Adrenal gland (tissue), 9 donors: ENCODE measurements at regions not wholly inside any gene's neighbourhood (a gene's known extent, or its start where the extent isn't known, plus 50 kb on each side); places are given as distances from the start of the nearest gene placed in this dataset.

ENCODE experiments used
- DNase-seq, 7 donors: peaks; one replicate each; pipeline ENCODE4 v3.0.0-alpha.2; 2019 to 2020
- H3K27ac ChIP-seq, 5 donors: fragments of 200-600 bp; sonication (generic) in 4 of 5; 1 replicate in 3 of 5; 2 replicates in 2 of 5; pipeline versions ENCODE4 v1.5.1 to v1.8.0; 2016 to 2020; ENCODE audit warnings: mild to moderate bottlenecking in 1 of 5
- H3K27me3 ChIP-seq: fragments of 200-600 bp; 2 replicates; pipeline ENCODE4 v1.8.0; 2021
- H3K36me3 ChIP-seq, 2 donors: fragments of 200-600 bp; replicated peaks in 1 of 2; 1 replicate in 1 of 2; 2 replicates in 1 of 2; pipeline versions ENCODE4 v1.5.1 to v1.8.0; 2018 to 2022
- H3K4me1 ChIP-seq, 2 donors: fragments of 200-600 bp; replicated peaks in 1 of 2; 1 replicate in 1 of 2; 2 replicates in 1 of 2; pipeline versions ENCODE4 v1.5.1 to v1.8.0; 2018 to 2021
- H3K4me3 ChIP-seq, 4 donors: fragments of 200-600 bp; sonication (generic) in 3 of 4; one replicate each; pipeline ENCODE4 v1.5.1; 2016 to 2018
- H3K9me3 ChIP-seq, 3 donors: fragments of 200-600 bp; sonication (generic) in 1 of 3; replicated peaks in 1 of 3; 1 replicate in 2 of 3; 2 replicates in 1 of 3; pipeline versions ENCODE4 v1.5.1 to v1.8.0; 2016 to 2021
- POLR2A ChIP-seq, 2 donors: fragments of 450-650 bp; IDR thresholded peaks; one replicate each; pipeline ENCODE4 v1.6.1; 2017; ENCODE audit warnings: antibody characterized with exemption in 2 of 2, mild to moderate bottlenecking in 2 of 2, moderate library complexity in 1 of 2
- WGBS, 4 donors: extraction: QIAGEN DNeasy Blood & Tissue Kit in 2 of 4; methylation state at CpG; one replicate each; pipeline versions ENCODE4 v1.1.5 to v1.1.7; 2013 to 2017; 5-methylcytosine and 5-hydroxymethylcytosine counted together
- intact Hi-C, 2 donors: fragments of 100-400 bp; cut with DNase I; formaldehyde crosslinking; loops; one replicate each; pipeline versions ENCODE4 v1.14.1 to v1.15.0; 2022 to 2023
- TF ChIP-seq, protein P1 (sequence below), 6 experiments: fragments of 450-650 bp in 4 of 6; fragments of 200-600 bp in 2 of 6; sonication (generic) in 1 of 6; IDR thresholded peaks; 1 replicate in 5 of 6; 2 replicates in 1 of 6; pipeline versions ENCODE4 v1.5.1 to v1.8.0; 2016 to 2021; ENCODE audit warnings: antibody characterized with exemption in 6 of 6, mild to moderate bottlenecking in 2 of 6, moderate library complexity in 1 of 6
- donor health status: healthy with polysubstance abuse.
- donor health status: Bipolar disorder and iron deficiency.
- donor health status: DM: yes; HTN: yes; CAD: no.
- donor health status: DM: no; HTN: no; CAD: no.
- donor health status: DM: no; HTN: no; CAD: no.

DNA sequence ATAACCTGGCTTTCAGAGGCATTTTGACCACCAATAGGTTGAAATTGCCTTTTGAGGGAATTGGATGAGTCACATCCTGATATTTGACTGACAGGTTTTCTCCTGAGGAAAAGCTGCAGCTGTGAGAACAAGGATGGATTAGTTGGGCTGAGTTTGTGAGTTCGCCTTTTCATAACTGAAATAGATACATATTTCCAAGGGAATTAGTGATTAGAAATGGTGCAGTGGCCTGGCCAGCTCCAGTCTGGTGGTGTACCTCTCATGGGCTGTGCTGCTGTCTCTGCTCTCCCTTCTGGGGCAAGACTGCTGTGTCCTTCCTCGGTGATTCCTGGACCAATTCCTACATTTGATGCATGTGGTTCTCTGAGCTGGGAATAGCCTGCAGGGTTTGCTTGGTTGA lies 341.3 kb downstream of the TSN start:
- intact Hi-C loops: no loop called here
- TF ChIP-seq POLR2A (IDR thresholded peaks at IDR 0.05): no peak
- TF ChIP-seq, protein P1, sequence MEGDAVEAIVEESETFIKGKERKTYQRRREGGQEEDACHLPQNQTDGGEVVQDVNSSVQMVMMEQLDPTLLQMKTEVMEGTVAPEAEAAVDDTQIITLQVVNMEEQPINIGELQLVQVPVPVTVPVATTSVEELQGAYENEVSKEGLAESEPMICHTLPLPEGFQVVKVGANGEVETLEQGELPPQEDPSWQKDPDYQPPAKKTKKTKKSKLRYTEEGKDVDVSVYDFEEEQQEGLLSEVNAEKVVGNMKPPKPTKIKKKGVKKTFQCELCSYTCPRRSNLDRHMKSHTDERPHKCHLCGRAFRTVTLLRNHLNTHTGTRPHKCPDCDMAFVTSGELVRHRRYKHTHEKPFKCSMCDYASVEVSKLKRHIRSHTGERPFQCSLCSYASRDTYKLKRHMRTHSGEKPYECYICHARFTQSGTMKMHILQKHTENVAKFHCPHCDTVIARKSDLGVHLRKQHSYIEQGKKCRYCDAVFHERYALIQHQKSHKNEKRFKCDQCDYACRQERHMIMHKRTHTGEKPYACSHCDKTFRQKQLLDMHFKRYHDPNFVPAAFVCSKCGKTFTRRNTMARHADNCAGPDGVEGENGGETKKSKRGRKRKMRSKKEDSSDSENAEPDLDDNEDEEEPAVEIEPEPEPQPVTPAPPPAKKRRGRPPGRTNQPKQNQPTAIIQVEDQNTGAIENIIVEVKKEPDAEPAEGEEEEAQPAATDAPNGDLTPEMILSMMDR (IDR thresholded peaks at IDR 0.05): no peak
- no peak for DNase-seq
- Histone ChIP-seq H3K9me3 (no peaks in the 10 kb centered on the region), H3K36me3 (no peaks in the 10 kb centered on the region), H3K27ac (no peak overlapping the region), H3K4me3 (no peak overlapping the region), H3K4me1 (no peaks in the 10 kb centered on the region), H3K27me3 (no peaks in the 10 kb centered on the region)
- 35 to 63% (median 50%) methylated on average over 2 of the region's 2 CpGs for WGBS, 4 donors

DNA sequence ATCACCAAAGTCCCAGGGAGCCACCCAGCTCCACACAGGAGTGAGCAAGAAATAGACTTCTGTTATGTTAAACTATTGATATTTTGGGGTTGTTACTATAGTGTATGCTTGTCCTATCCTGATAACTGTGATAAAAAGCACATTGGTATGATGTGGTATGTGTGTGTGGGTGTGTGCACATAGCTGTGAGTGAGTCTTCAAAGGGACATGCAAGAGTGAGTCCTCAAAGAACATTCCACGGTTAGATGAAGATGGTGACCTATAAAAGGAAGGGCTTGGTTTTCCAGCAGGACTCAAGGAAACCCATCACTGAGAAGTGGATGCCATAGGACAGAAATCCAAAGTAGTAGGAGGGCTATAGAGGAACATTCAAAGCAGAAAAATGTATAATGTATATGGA lies 342.9 kb downstream of the TSN start:
- no peak overlapping the region for H3K27ac ChIP-seq
- TF ChIP-seq POLR2A (IDR thresholded peaks at IDR 0.05): no peak
- TF ChIP-seq, protein P1 (IDR thresholded peaks at IDR 0.05): no peak
- no peaks in the 10 kb centered on the region for H3K27me3 ChIP-seq
- intact Hi-C loops: no loop called here
- no peaks in the 10 kb centered on the region for H3K9me3 ChIP-seq
- no peak overlapping the region for H3K4me3 ChIP-seq
- 52 to 71% (median 67%) methylated on average over 1 of the region's 1 CpG for WGBS, 4 donors
- H3K36me3 ChIP-seq: no peaks in the 10 kb centered on the region
- no peaks in the 10 kb centered on the region for H3K4me1 ChIP-seq
- DNase-seq: no peak

DNA sequence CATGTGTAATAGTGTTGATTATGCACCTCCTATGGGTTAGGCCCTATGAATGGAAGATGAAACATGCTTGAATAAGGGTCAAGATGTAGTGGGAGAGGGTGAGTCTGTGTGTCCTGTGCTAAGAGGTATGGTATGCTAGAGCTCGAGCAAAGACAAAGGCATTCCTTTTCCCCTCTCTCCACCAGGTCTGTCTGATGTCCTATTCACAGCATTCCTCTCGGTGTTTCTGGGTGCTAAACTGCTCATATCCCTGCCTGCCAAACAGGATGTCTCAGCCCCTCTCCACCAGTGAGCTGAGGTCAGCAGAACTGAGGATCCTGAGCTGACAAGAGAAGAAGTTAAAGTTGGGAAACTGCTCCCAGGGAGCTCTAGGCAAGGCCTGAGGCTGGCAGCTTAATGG lies 344.9 kb downstream of the TSN start:
- no peak for TF ChIP-seq POLR2A (IDR thresholded peaks at IDR 0.05)
- TF ChIP-seq, protein P1 (IDR thresholded peaks at IDR 0.05): no peak
- Histone ChIP-seq H3K27ac (no peak overlapping the region), H3K4me3 (no peak overlapping the region), H3K9me3 (no peaks in the 10 kb centered on the region), H3K36me3 (no peaks in the 10 kb centered on the region), H3K27me3 (no peaks in the 10 kb centered on the region), H3K4me1 (no peaks in the 10 kb centered on the region)
- 59 to 70% (median 63%) methylated on average over 2 of the region's 2 CpGs for WGBS, 4 donors
- intact Hi-C loops: no loop called here
- DNase-seq: no peak

DNA sequence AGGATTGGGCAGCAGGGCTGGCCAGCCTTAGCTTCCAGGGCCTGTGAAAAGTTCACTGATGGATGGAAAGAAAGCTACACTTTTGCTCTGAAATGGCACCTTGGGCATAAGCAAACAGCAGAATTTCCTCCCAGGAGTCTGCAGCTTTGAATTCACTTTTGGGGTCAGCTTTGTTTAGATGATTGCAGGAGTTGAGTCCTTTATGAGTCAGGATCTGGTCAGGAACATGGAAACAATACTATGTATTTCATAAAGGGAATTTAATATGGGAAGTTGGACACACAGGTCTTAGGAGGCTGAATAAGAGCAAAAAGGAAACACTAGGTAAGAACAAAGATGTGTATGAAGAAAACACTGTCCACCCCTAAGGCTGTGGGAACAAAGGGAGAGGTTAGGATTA lies 345.3 kb downstream of the TSN start:
- H3K9me3 ChIP-seq: no peaks in the 10 kb centered on the region
- intact Hi-C loops: no loop called here
- H3K4me3 ChIP-seq: no peak overlapping the region
- DNase-seq: no peak
- H3K36me3 ChIP-seq: no peaks in the 10 kb centered on the region
- TF ChIP-seq, protein P1 (IDR thresholded peaks at IDR 0.05): no peak
- no peak for TF ChIP-seq POLR2A (IDR thresholded peaks at IDR 0.05)
- no peaks in the 10 kb centered on the region for H3K27me3 ChIP-seq
- H3K27ac ChIP-seq: no peak overlapping the region
- no peaks in the 10 kb centered on the region for H3K4me1 ChIP-seq
